IMR-90 (cell line): ENCODE measurements at regions not wholly inside any gene's neighbourhood (a gene's known extent, or its start where the extent isn't known, plus 50 kb on each side); places are given as distances from the start of the nearest gene placed in this dataset.

Experiments
- ATAC-seq: fragments of 200-7000 bp; cut with Tn5 transposase; 2 replicates; pipeline ENCODE4 v1.9.1; 2020; ENCODE audit warnings: low read depth, mild to moderate bottlenecking, moderate library complexity
- BruUV-seq: library from RNA; stranded (reverse); fragments of 400-500 nt; replicated peaks from 2 replicates; lab custom pipeline; 2021; lab: Mats Ljungman, UMichigan
- CTCF ChIA-PET: fragments of 300-600 bp; formaldehyde crosslinking; extraction: SDS; loops from one replicate; lab custom pipeline; 2021; ENCODE audit warnings: antibody characterized with exemption; lab: Yijun Ruan, JAX
- POLR2A ChIA-PET: fragments of 300-600 bp; sonication (Branson Sonifier 250); formaldehyde crosslinking; loops from one replicate; lab custom pipeline; 2022; ENCODE audit warnings: antibody characterized with exemption; ENCODE audit not compliant: unreplicated experiment; lab: Charles Lee
- DNase-seq: peaks from one replicate; pipeline ENCODE4 v3.0.0; 2013
- H2AFZ ChIP-seq: replicated peaks from 2 replicates; pipeline ENCODE3; 2013; ENCODE audit warnings: low read length, mild to moderate bottlenecking; ENCODE audit not compliant: poor library complexity
- H2AK5ac ChIP-seq: 2 replicates; pipeline ENCODE4 v1.6.1; 2013; ENCODE audit warnings: low read depth, low read length, inconsistent platforms
- H2AK9ac ChIP-seq: replicated peaks from 2 replicates; pipeline ENCODE3; 2013; ENCODE audit warnings: mild to moderate bottlenecking, low read depth, low read length, moderate library complexity; ENCODE audit not compliant: poor library complexity
- H2BK120ac ChIP-seq: 2 replicates; pipeline ENCODE4 v1.6.1; 2013; ENCODE audit warnings: low read depth, low read length, inconsistent platforms
- H2BK15ac ChIP-seq: 3 replicates; pipeline ENCODE4 v1.6.1; 2013; ENCODE audit warnings: low read depth, low read length, inconsistent platforms
- H2BK20ac ChIP-seq: 2 replicates; pipeline ENCODE4 v1.6.1; 2013; ENCODE audit warnings: low read depth, mild to moderate bottlenecking, inconsistent platforms, low read length, moderate library complexity
- H2BK5ac ChIP-seq: 2 replicates; pipeline ENCODE4 v1.6.1; 2013; ENCODE audit warnings: mild to moderate bottlenecking, low read depth, low read length, inconsistent platforms; ENCODE audit not compliant: poor library complexity, severe bottlenecking
- H3K14ac ChIP-seq: replicated peaks from 2 replicates; pipeline ENCODE4 v1.6.1; 2013; ENCODE audit warnings: low read depth, low read length, inconsistent platforms
- H3K18ac ChIP-seq: 2 replicates; pipeline ENCODE4 v1.6.1; 2013; ENCODE audit warnings: low read depth, low read length, control low read depth
- H3K23ac ChIP-seq: 2 replicates; pipeline ENCODE4 v1.6.1; 2013; ENCODE audit warnings: low read depth, low read length, inconsistent platforms
- H3K27ac ChIP-seq: 2 replicates; pipeline ENCODE4 v1.5.1; 2013; ENCODE audit warnings: mild to moderate bottlenecking, control low read depth, low read length; ENCODE audit not compliant: insufficient read depth
- H3K27me3 ChIP-seq: 2 replicates; pipeline ENCODE4 v1.6.1; 2013; ENCODE audit warnings: low read length; ENCODE audit not compliant: control insufficient read depth, insufficient read depth
- H3K36me3 ChIP-seq: 2 replicates; pipeline ENCODE4 v1.6.1; 2013; ENCODE audit warnings: low read length, mixed read lengths; ENCODE audit not compliant: control insufficient read depth, insufficient read depth
- H3K4ac ChIP-seq: 2 replicates; pipeline ENCODE4 v1.6.1; 2013; ENCODE audit warnings: low read depth, low read length, inconsistent platforms
- H3K4me1 ChIP-seq: 2 replicates; pipeline ENCODE4 v1.6.1; 2013; ENCODE audit warnings: low read length, mixed read lengths; ENCODE audit not compliant: control insufficient read depth, insufficient read depth
- H3K4me2 ChIP-seq: 2 replicates; pipeline ENCODE4 v1.6.1; 2013; ENCODE audit warnings: low read depth, mild to moderate bottlenecking, control low read depth, low read length, moderate library complexity
- H3K4me3 ChIP-seq: 2 replicates; pipeline ENCODE4 v1.5.1; 2013; ENCODE audit warnings: low read depth, mild to moderate bottlenecking, control low read depth, low read length, moderate library complexity; ENCODE audit not compliant: insufficient read depth
- H3K56ac ChIP-seq: 2 replicates; pipeline ENCODE4 v1.6.1; 2013; ENCODE audit warnings: low read length, inconsistent platforms; ENCODE audit not compliant: insufficient read depth; ENCODE audit errors: extremely low read depth
- H3K79me1 ChIP-seq, 2 experiments: 2 replicates each; pipeline ENCODE4 v1.6.1; 2013; ENCODE audit warnings: low read length in 2 of 2, inconsistent platforms in 1 of 2, low read depth in 1 of 2
- H3K9ac ChIP-seq: 2 replicates; pipeline ENCODE4 v1.6.1; 2013; ENCODE audit warnings: low read depth, low read length, control low read depth
- H3K9me1 ChIP-seq: 2 replicates; pipeline ENCODE4 v1.6.1; 2013; ENCODE audit warnings: low read length, inconsistent platforms; ENCODE audit not compliant: insufficient read depth
- H3K9me3 ChIP-seq: 2 replicates; pipeline ENCODE4 v1.6.1; 2013; ENCODE audit warnings: low read length; ENCODE audit not compliant: control insufficient read depth, insufficient read depth
- H4K20me1 ChIP-seq: 2 replicates; pipeline ENCODE4 v1.6.1; 2013; ENCODE audit warnings: low read length, inconsistent platforms; ENCODE audit not compliant: insufficient read depth
- H4K5ac ChIP-seq: 2 replicates; pipeline ENCODE4 v1.6.1; 2013; ENCODE audit warnings: mild to moderate bottlenecking, low read depth, low read length, control low read depth
- H4K8ac ChIP-seq, 2 experiments: 2 replicates each; pipeline ENCODE4 v1.6.1; 2013; ENCODE audit warnings: low read depth in 2 of 2, low read length in 2 of 2, control low read depth in 1 of 2, inconsistent platforms in 1 of 2
- H4K91ac ChIP-seq: 2 replicates; pipeline ENCODE4 v1.6.1; 2013; ENCODE audit warnings: low read depth, low read length, inconsistent platforms; ENCODE audit not compliant: insufficient read depth
- BHLHE40 ChIP-seq: fragments of 150-350 bp; IDR thresholded peaks from 2 replicates; pipeline ENCODE4 v1.6.1; 2016; ENCODE audit warnings: mild to moderate bottlenecking, low read depth, low read length
- CEBPB ChIP-seq: IDR thresholded peaks from 2 replicates; pipeline ENCODE4 v1.6.1; 2012; ENCODE audit warnings: low read depth, low read length, improper control_type of control experiment
- CHD1 ChIP-seq: IDR thresholded peaks from 2 replicates; pipeline ENCODE4 v1.6.1; 2012; ENCODE audit warnings: low read depth, low read length, improper control_type of control experiment
- ELK1 ChIP-seq: fragments of 150-350 bp; IDR thresholded peaks from 2 replicates; pipeline ENCODE4 v1.6.1; 2016; ENCODE audit warnings: low read depth, mild to moderate bottlenecking, low read length, moderate library complexity, borderline replicate concordance
- FOS ChIP-seq: fragments of 150-350 bp; IDR thresholded peaks from 2 replicates; pipeline ENCODE4 v1.6.1; 2016; ENCODE audit warnings: low read depth, low read length
- MAFK ChIP-seq: IDR thresholded peaks from 2 replicates; pipeline ENCODE4 v1.6.1; 2012; ENCODE audit warnings: low read depth, low read length, improper control_type of control experiment
- MAZ ChIP-seq: IDR thresholded peaks from 2 replicates; pipeline ENCODE4 v1.6.1; 2012; ENCODE audit warnings: low read depth, mild to moderate bottlenecking, low read length, improper control_type of control experiment, moderate library complexity, borderline replicate concordance
- MXI1 ChIP-seq: IDR thresholded peaks from 2 replicates; pipeline ENCODE4 v1.6.1; 2012; ENCODE audit warnings: low read depth, mild to moderate bottlenecking, low read length, moderate library complexity, borderline replicate concordance
- NFE2L2 ChIP-seq: fragments of 150-350 bp; IDR thresholded peaks from 2 replicates; pipeline ENCODE4 v1.6.1; 2016; ENCODE audit warnings: low read depth, mild to moderate bottlenecking, low read length
- POLR2A ChIP-seq: IDR thresholded peaks from 2 replicates; pipeline ENCODE4 v1.6.1; 2012; ENCODE audit warnings: mild to moderate bottlenecking, low read depth, low read length
- RAD21 ChIP-seq: IDR thresholded peaks from 2 replicates; pipeline ENCODE4 v1.6.1; 2012; ENCODE audit warnings: low read length, improper control_type of control experiment
- RCOR1 ChIP-seq: IDR thresholded peaks from 2 replicates; pipeline ENCODE4 v1.6.1; 2012; ENCODE audit warnings: mild to moderate bottlenecking, low read length, improper control_type of control experiment; ENCODE audit not compliant: insufficient replicate concordance
- RFX5 ChIP-seq: IDR thresholded peaks from 2 replicates; pipeline ENCODE4 v1.8.0; 2012; ENCODE audit warnings: low read depth, mild to moderate bottlenecking, low read length, moderate library complexity
- SMC3 ChIP-seq: fragments of 150-350 bp; IDR thresholded peaks from 2 replicates; pipeline ENCODE4 v1.6.1; 2016; ENCODE audit warnings: low read depth, mild to moderate bottlenecking, antibody characterized with exemption, low read length, moderate library complexity
- WGBS, 2 experiments: methylation state at CpG; one replicate each; pipeline versions ENCODE4 v1.1.5 to v1.1.7; 2013; ENCODE audit warnings: missing lambda C conversion rate in 2 of 2; ENCODE audit not compliant: insufficient read length in 1 of 2; ENCODE audit errors: extremely low coverage in 2 of 2; 5-methylcytosine and 5-hydroxymethylcytosine counted together
- dilution Hi-C: fragments of 300-500 bp; cut with HindIII; formaldehyde crosslinking; loops from one replicate; pipeline ENCODE4 v1.14.3; 2018; ENCODE audit warnings: low sequenced_read_pairs; ENCODE audit not compliant: unreplicated experiment
- in situ Hi-C: fragments of 300-500 bp; cut with MboI; formaldehyde crosslinking; loops from 3 replicates; pipeline ENCODE4 v1.14.3; 2019; ENCODE audit warnings: low sequenced_read_pairs, inconsistent platforms, mixed read lengths
- intact Hi-C: fragments of 100-400 bp; cut with micrococcal nuclease; formaldehyde crosslinking; loops from 2 replicates; pipeline ENCODE4 v1.10.0; 2022
- TF ChIP-seq, protein P1 (sequence below): fragments of 150-350 bp; IDR thresholded peaks from 2 replicates; pipeline ENCODE4 v1.6.1; 2017; ENCODE audit warnings: mild to moderate bottlenecking, antibody characterized with exemption, low read length, low read depth

GRCh38 chr5:167790462-167791260 is 500.8 kb upstream of the WWC1 start:
- H2BK15ac ChIP-seq, result no peak overlapping the region
- no peak overlapping the region for H2BK20ac ChIP-seq
- H2BK120ac ChIP-seq, result no peak overlapping the region
- H3K9me3 ChIP-seq, result no peaks in the 10 kb centered on the region
- no peak overlapping the region for H3K14ac ChIP-seq
- no peak overlapping the region for H3K18ac ChIP-seq
- no peaks in the 10 kb centered on the region for H3K36me3 ChIP-seq
- no peak overlapping the region for H2BK5ac ChIP-seq
- no peak overlapping the region for H3K4me3 ChIP-seq
- H3K23ac ChIP-seq, result no peak overlapping the region
- H3K56ac ChIP-seq, result no peak overlapping the region
- H3K4ac ChIP-seq, result no peak overlapping the region
- POLR2A ChIA-PET, result no interaction called here
- H4K20me1 ChIP-seq, result no peaks in the 10 kb centered on the region
- intact Hi-C loops, result no loop called here
- H2AFZ ChIP-seq, result no peak overlapping the region
- DNase-seq, result peak; percentile 25
- no peak overlapping the region for H4K8ac ChIP-seq
- peaks cover 2% of the 10 kb centered on the region; the same call in 1 of the 2 replicates for H3K4me1 ChIP-seq
- dilution Hi-C loops, result no loop called here
- no peak overlapping the region for H2AK9ac ChIP-seq
- H3K4me2 ChIP-seq, result no peak overlapping the region
- no peaks in the 10 kb centered on the region for H3K9me1 ChIP-seq
- in situ Hi-C loops, result no loop called here
- H3K27ac ChIP-seq, result no peak overlapping the region
- H4K91ac ChIP-seq, result no peak overlapping the region
- no peak overlapping the region for H3K9ac ChIP-seq
- 100% methylated on average over 1 of the region's 8 CpGs; no CpG with 5 or more reads in 1 of the 2 experiments for WGBS, 2 experiments
- no peaks in the 10 kb centered on the region; the same call in 1 of the 2 replicates for H3K27me3 ChIP-seq
- no peak for ATAC-seq
- H3K79me1 ChIP-seq, result no peaks in the 10 kb centered on the region
- H2AK5ac ChIP-seq, result no peak overlapping the region
- H4K5ac ChIP-seq, result no peak overlapping the region
- CTCF ChIA-PET, result interaction anchor here (0.7 kb wide), 1 partner anchor 113 kb away, joined by 4 read pairs; no protein-coding TSS in a partner anchor
- BruUV-seq, result no TSS peak
- no peak for TF ChIP-seq ELK1
- no peak for TF ChIP-seq POLR2A
- no peak for TF ChIP-seq CEBPB
- TF ChIP-seq BHLHE40, result no peak
- TF ChIP-seq, protein P1, sequence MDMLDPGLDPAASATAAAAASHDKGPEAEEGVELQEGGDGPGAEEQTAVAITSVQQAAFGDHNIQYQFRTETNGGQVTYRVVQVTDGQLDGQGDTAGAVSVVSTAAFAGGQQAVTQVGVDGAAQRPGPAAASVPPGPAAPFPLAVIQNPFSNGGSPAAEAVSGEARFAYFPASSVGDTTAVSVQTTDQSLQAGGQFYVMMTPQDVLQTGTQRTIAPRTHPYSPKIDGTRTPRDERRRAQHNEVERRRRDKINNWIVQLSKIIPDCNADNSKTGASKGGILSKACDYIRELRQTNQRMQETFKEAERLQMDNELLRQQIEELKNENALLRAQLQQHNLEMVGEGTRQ, result no peak
- TF ChIP-seq RAD21, result no peak
- no peak for TF ChIP-seq MXI1
- no peak for TF ChIP-seq SMC3
- TF ChIP-seq RFX5, result no peak
- no peak for TF ChIP-seq CHD1
- no peak for TF ChIP-seq FOS
- no peak for TF ChIP-seq MAFK
- no peak for TF ChIP-seq MAZ
- TF ChIP-seq RCOR1, result no peak
- no peak for TF ChIP-seq NFE2L2
